NCI-H69 (cell line): ENCODE measurements at regions not wholly inside any gene's neighbourhood (a gene's known extent, or its start where the extent isn't known, plus 50 kb on each side); places are given as distances from the start of the nearest gene placed in this dataset.

Source experiments
- DNase-seq: peaks from one replicate; lab custom pipeline; 2025; lab: John Stamatoyannopoulos, UW

DNA sequence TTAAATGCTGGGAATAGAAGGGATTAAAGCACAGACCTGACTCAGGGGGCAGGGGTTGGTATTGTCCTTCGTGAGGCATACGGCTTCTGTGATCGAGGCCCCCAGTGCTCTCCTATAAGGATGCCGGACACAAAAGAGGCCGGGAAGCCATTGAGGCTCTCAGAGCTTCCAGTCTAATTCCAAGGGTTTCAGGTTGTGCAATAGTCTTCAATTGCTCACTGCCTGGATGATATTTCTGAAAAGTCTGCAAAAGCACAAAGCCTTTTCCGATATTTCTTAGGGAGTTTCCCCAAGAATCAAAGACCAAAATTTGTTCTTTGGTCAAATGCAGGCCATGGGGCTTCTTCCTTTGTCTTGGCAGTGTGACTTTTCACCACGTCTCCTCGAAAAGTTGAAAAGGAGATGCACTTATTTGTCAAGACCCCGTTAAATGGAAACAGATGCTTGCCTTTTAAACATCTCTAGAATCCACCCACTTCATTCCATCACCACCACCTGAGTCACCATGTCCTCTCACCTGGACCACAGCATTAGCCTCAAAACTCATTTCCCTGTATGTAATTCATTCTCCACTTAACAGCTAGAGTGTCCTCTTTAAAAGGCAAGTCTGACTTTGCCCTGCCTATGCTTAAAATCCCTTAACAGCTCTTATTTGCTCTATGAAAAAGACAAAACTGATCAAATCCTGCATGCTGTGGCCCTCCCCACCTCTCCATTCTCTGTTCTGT is 134.8 kb upstream of the NAMPT start:
- DNase-seq: no peak

- no peak for DNase-seq
These were observed 133.7 kb upstream of the NAMPT start for GRCh38 chr7:106418526-106418925.

DNA sequence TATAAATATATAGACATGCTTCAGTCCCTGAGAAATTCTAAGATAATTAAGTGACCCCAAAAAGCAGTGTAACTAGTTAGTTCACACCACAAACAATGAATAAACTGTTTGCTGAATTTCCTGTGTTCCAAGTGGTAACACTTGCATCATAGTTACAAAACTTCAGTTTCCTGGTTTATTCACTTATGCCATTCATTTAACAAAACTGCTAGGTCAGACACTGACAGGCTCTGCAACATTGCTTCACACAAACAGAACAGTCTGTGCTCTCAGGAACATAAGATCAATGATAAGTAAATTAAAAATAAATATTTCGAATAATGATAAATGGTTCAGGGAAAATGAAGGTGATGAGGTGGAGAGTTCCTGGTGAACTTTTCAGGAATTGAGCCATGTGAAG is 133.3 kb upstream of the NAMPT start:
- DNase-seq: no peak

- DNase-seq: no peak
These were observed 132.6 kb upstream of the NAMPT start for GRCh38 chr7:106417273-106417902.

GRCh38 chr7:106416430-106416829 is 131.6 kb upstream of the NAMPT start:
- no peak for DNase-seq

- DNase-seq: no peak
These were observed 130.7 kb upstream of the NAMPT start for GRCh38 chr7:106415433-106415832.

GRCh38 chr7:106413446-106413845 is 128.7 kb upstream of the NAMPT start:
- DNase-seq: no peak

- DNase-seq: no peak
These were observed 120.9 kb upstream of the NAMPT start for GRCh38 chr7:106405697-106406141.

GRCh38 chr7:106402898-106403297 is 118.1 kb upstream of the NAMPT start:
- no peak for DNase-seq

- DNase-seq: no peak
These were observed 116.1 kb upstream of the NAMPT start for GRCh38 chr7:106400923-106401322.

GRCh38 chr7:106398786-106399185 is 114.0 kb upstream of the NAMPT start:
- DNase-seq: no peak

DNA sequence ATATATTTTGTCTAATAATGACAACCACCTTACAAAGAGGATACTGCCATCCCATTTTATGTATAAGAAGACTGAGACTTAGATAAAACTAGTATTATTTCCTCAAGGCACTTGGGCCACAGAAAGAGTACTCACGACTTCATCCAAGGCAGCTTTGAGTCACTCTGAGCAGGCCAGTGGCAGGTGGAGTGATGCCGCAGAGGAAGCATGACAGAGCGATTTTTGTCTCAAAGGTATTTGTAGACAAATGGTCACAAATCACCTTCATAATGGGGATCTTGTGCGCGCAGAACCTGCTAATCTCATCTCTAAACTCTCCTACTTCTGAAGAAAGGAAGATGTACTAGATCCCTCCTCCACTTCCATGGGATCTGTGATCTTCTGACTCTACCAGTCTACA is 113.2 kb upstream of the NAMPT start:
- no peak for DNase-seq

- DNase-seq: no peak
These were observed 109.7 kb upstream of the NAMPT start for GRCh38 chr7:106394526-106394925.

DNA sequence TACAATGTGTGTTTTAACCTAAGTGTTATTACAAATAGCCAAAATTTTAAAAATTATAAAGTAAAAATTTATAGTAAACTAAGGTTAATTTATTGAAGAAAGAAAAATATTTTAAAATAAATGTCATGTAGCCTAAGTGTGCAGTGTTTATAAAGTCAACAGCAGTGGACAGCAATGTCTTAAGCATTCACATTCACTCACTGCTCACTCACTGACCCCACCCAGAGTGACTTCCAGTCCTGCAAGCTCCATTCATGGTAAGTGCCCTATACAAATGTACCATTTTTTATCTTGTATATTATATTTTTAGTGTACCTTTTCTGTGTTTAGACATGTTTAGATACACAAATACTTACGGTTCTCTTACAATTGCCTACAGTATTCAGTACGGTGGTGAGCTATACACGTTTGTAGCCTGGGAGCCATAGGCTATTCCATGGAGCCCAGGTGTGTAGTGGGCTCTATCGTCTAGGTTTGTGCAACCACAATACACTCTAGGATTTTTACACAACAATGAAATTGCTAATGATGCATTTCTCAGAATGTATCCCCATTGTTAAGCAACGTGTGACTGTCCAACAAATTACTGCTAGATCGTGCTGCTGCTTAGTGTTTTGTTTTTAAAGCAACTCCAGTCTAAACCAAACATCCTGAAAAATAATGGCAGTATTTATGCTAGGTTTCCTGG is 108.9 kb upstream of the NAMPT start:
- DNase-seq: no peak

DNA sequence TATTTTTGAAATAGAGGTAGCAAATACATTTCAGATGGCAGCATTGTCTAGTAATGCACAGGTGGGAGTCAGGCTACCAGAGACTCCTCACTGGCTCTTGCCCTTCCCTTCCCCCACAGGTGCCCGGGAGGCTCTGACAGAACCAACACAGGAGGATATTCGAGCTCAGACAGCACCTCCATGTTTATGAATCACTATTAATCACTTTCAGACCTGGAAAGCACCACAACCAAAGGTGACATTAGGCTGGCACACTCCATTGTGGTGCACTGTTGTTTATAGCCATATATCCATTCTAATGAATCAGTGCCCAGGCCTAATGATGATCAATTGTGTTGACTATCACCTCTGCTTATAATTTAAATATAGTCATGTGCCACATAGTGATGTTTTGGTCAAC is 107.8 kb upstream of the NAMPT start:
- no peak for DNase-seq

DNA sequence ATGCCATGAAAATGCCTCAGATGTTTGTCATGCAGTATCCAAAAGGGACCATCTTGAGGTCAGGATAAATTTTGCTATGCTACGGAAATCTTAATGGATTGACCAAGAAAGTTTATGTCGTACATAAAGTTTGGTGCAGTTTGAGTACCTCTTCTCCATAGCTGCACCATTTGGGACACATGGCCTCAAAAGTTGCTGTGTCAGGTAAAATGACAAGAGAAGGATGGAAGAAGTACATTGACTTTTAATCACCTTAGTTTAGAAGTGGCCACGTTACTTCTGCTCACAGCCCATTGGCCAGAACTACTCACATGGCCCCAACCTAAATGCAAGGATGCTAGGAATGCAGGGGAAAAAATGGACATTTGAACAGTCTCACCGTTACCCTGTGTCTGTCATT is 107.4 kb upstream of the NAMPT start:
- no peak for DNase-seq

DNA sequence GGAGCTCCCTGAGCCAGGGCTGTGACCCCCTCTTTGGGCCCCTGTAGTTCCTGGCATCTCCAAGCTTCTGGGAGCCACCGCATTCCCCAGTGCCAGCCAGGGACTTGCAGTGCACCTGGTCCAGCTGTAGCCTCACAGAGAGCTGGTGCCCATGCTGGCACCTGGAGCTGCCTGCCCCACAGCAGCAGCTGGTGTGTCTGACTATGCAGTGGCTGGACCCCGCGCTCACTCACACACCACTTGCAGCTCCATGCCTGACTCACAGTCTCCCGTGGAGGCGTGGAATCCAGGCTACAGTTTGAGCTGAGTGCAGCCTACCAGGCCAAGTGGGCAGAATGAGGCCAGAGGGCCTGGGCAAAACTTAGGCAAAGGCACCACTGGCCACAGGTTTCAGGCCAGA is 102.2 kb upstream of the NAMPT start:
- DNase-seq: no peak

DNA sequence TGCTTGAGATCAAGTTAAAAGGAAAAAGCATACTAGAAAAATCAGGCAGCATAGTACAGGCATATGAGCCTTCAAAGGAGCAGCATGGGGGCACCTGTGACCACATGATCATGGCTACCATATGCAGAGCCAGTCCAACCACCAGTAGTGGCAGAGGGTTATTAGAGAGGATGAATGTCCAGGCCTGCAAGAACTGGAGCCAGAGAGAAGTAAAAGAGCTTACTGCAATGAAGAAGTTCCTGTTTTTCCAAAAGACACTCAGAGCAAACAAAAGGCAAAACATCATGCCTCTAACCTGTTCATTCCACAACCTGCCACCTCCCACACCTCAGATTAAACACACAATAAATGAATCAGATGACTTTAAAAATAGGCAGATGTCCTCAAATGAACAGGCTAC is 99.6 kb upstream of the NAMPT start:
- DNase-seq: no peak

DNA sequence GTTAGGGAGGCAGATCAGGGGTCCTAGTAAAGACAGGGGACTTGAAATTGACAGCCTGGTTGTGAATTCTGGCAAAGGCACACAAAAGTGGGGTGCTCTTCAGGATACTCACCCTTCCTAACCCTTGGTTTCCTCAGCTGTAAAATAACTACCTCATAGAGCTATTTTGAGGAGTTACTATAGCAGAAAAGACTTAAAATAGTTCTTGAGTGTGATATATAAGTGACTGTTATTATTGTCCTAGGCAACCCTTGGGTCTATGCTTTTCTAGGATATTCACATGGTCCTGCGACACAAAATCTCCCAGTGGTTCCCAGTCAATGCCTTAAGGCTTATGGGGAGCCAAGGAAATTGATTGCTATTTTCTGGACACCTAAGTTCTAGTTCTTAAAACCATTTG is 98.1 kb upstream of the NAMPT start:
- no peak for DNase-seq

DNA sequence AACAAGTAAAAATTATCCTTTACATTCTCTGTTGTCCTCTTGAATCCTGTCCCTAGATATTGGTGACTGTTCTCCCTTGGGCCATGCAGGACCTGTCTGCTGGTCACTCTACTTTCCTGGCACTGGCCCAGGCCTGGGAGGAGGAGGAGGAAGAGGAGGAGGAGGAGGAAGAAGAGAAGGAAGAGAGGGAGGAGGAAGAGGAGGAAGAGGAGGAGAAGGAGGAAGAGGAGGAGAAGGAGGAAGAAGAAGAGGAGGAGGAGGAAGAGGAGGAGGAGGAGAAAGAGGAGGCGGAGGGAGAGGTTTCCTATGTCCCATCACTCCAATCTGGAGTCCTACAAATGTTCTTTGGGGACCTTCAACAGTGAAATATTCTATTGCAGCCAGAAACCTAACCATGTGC is 97.3 kb upstream of the NAMPT start:
- DNase-seq: no peak

- DNase-seq: no peak
These were observed 96.5 kb upstream of the NAMPT start for GRCh38 chr7:106381252-106381651.

- DNase-seq: no peak
These were observed 93.1 kb upstream of the NAMPT start for GRCh38 chr7:106377847-106378361.
